ENCODE measurements at regions not wholly inside any gene's neighbourhood (a gene's known extent, or its start where the extent isn't known, plus 50 kb on each side); places are given as distances from the start of the nearest gene placed in this dataset.

DNA sequence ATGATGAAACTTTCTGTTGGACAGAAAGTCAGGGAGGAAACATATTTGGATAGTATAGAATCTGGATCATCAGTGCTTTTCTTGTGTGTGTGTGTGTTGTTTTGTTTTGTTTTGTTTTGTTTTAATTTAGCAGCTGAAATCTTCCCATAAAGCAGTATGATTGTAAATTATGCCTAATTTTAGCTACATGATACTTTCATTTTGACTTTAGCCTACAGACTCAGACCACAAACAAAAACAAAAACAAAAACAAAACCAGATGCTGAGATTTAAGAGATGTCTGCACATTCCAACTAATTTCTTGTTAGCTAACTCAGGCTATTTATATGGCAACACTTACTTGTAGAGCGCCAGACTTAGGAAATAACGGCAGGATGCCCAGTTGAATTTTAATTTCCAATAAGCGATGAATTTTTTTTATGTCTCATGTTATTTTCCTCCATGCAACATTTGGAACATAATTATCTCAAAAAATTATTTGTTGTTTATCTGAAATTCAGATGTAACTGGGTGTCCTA lies 119.5 kb upstream of the TRPC7 start:
- TF ChIP-seq MAZ (IDR thresholded peaks at IDR 0.05; ENCODE audit: borderline replicate concordance, low read depth, low read length) (no peak), CHD1 (IDR thresholded peaks at IDR 0.05; ENCODE audit: low read depth, low read length) (no peak), NFE2L2 (IDR thresholded peaks at IDR 0.05; ENCODE audit: low read depth, low read length) (no peak), RFX5 (IDR thresholded peaks at IDR 0.05; ENCODE audit: low read depth, low read length) (no peak), SMC3 (IDR thresholded peaks at IDR 0.05; ENCODE audit: low read depth, low read length) (no peak), RCOR1 (IDR thresholded peaks at IDR 0.05; ENCODE audit: insufficient replicate concordance, low read length) (no peak), MXI1 (IDR thresholded peaks at IDR 0.05; ENCODE audit: borderline replicate concordance, low read depth, low read length) (no peak), MAFK (IDR thresholded peaks at IDR 0.05; ENCODE audit: low read depth, low read length) (no peak), FOS (IDR thresholded peaks at IDR 0.05; ENCODE audit: low read depth, low read length) (no peak)
- TF ChIP-seq, protein P1, sequence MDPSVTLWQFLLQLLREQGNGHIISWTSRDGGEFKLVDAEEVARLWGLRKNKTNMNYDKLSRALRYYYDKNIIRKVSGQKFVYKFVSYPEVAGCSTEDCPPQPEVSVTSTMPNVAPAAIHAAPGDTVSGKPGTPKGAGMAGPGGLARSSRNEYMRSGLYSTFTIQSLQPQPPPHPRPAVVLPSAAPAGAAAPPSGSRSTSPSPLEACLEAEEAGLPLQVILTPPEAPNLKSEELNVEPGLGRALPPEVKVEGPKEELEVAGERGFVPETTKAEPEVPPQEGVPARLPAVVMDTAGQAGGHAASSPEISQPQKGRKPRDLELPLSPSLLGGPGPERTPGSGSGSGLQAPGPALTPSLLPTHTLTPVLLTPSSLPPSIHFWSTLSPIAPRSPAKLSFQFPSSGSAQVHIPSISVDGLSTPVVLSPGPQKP (IDR thresholded peaks at IDR 0.05; ENCODE audit: borderline replicate concordance, low read depth, low read length): no peak
- TF ChIP-seq, protein P2, sequence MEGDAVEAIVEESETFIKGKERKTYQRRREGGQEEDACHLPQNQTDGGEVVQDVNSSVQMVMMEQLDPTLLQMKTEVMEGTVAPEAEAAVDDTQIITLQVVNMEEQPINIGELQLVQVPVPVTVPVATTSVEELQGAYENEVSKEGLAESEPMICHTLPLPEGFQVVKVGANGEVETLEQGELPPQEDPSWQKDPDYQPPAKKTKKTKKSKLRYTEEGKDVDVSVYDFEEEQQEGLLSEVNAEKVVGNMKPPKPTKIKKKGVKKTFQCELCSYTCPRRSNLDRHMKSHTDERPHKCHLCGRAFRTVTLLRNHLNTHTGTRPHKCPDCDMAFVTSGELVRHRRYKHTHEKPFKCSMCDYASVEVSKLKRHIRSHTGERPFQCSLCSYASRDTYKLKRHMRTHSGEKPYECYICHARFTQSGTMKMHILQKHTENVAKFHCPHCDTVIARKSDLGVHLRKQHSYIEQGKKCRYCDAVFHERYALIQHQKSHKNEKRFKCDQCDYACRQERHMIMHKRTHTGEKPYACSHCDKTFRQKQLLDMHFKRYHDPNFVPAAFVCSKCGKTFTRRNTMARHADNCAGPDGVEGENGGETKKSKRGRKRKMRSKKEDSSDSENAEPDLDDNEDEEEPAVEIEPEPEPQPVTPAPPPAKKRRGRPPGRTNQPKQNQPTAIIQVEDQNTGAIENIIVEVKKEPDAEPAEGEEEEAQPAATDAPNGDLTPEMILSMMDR (conservative IDR thresholded peaks at IDR 0.05; ENCODE audit: low read depth, low read length): no peak
- ChIA-PET CTCF (interaction anchor here (0.5 kb wide), 1 partner anchor 12 kb away, joined by 5 read pairs; no protein-coding TSS in a partner anchor), POLR2A (ENCODE audit: unreplicated experiment) (no interaction called here)
- in situ Hi-C loops (cut with MboI; ENCODE audit: low sequenced_read_pairs): no loop called here
- DNase-seq: no peak
- Histone ChIP-seq H3K23ac (ENCODE audit: low read depth, low read length) (no peak overlapping the region), H2BK20ac (ENCODE audit: low read depth, low read length) (no peak overlapping the region), H4K91ac (ENCODE audit: insufficient read depth, low read depth, low read length) (no peak overlapping the region), H2BK15ac (ENCODE audit: low read depth, low read length) (no peak overlapping the region), H2AK9ac (replicated peaks; ENCODE audit: low read depth, low read length, poor library complexity) (no peak overlapping the region), H3K18ac (ENCODE audit: low read depth, low read length) (no peak overlapping the region), H3K4me2 (ENCODE audit: low read depth, low read length) (no peak overlapping the region), H2AK5ac (ENCODE audit: low read depth, low read length) (no peak overlapping the region), H3K9me1 (ENCODE audit: insufficient read depth, low read length) (no peaks in the 10 kb centered on the region), H3K14ac (replicated peaks; ENCODE audit: low read depth, low read length) (no peak overlapping the region), H4K8ac (ENCODE audit: low read depth in 2 of 2, low read length in 2 of 2) (no peak overlapping the region), H2BK120ac (ENCODE audit: low read depth, low read length) (no peak overlapping the region), H3K4me1 (ENCODE audit: control insufficient read depth, insufficient read depth, low read length) (no peaks in the 10 kb centered on the region), H3K27ac (ENCODE audit: insufficient read depth, low read length) (no peak overlapping the region), H3K4ac (ENCODE audit: low read depth, low read length) (no peak overlapping the region), H3K36me3 (ENCODE audit: control insufficient read depth, insufficient read depth, low read length) (no peaks in the 10 kb centered on the region), H3K4me3 (ENCODE audit: insufficient read depth, low read depth, low read length) (no peak overlapping the region), H4K20me1 (ENCODE audit: insufficient read depth, low read length) (no peaks in the 10 kb centered on the region), H4K5ac (ENCODE audit: low read depth, low read length) (no peak overlapping the region), H3K79me1 (ENCODE audit: low read depth in 1 of 2, low read length in 2 of 2) (no peaks in the 10 kb centered on the region), H3K27me3 (ENCODE audit: control insufficient read depth, insufficient read depth, low read length) (no peaks in the 10 kb centered on the region), H3K9me3 (ENCODE audit: control insufficient read depth, insufficient read depth, low read length) (peaks cover 3% of the 10 kb centered on the region; the same call in 1 of the 2 replicates), H2BK5ac (ENCODE audit: low read depth, low read length, poor library complexity, severe bottlenecking) (no peak overlapping the region), H2AFZ (replicated peaks; ENCODE audit: low read length, poor library complexity) (no peak overlapping the region), H3K9ac (ENCODE audit: low read depth, low read length) (no peak overlapping the region), H3K56ac (ENCODE audit: extremely low read depth, insufficient read depth, low read length) (no peak overlapping the region)
- BruUV-seq (replicated peaks): no TSS peak
- dilution Hi-C loops (cut with HindIII; ENCODE audit: low sequenced_read_pairs, unreplicated experiment): no loop called here
- ATAC-seq (ENCODE audit: low read depth): no peak
- WGBS, 2 experiments (ENCODE audit: extremely low coverage in 2 of 2, insufficient read length in 1 of 2): no CpG with 5 or more reads among the region's 3 CpGs
- intact Hi-C loops (cut with micrococcal nuclease): no loop called here

All from IMR-90 (cell line).